ENCODE measurements at regions not wholly inside any gene's neighbourhood (a gene's known extent, or its start where the extent isn't known, plus 50 kb on each side); places are given as distances from the start of the nearest gene placed in this dataset.

GRCh38 chr2:58578276-58578675, 337.2 kb upstream of the FANCL start:
- Histone ChIP-seq H3K4me3 (ENCODE audit: low read length) (no peak overlapping the region), H3K36me3 (ENCODE audit: control insufficient read depth, insufficient read depth, low read length) (no peaks in the 10 kb centered on the region), H3K27ac (ENCODE audit: low read depth, low read length) (no peak overlapping the region), H3K27me3 (ENCODE audit: control insufficient read depth, insufficient read depth, low read length) (no peaks in the 10 kb centered on the region), H3K4me1 (ENCODE audit: control insufficient read depth, insufficient read depth, low read length) (no peaks in the 10 kb centered on the region), H3K9ac (ENCODE audit: low read length) (no peak overlapping the region)

- H3K4me3 ChIP-seq (ENCODE audit: low read length): no peak overlapping the region
- H3K27ac ChIP-seq (ENCODE audit: low read depth, low read length): no peak overlapping the region
- no peaks in the 10 kb centered on the region for H3K4me1 ChIP-seq (ENCODE audit: control insufficient read depth, insufficient read depth, low read length)
- no peaks in the 10 kb centered on the region for H3K36me3 ChIP-seq (ENCODE audit: control insufficient read depth, insufficient read depth, low read length)
- H3K27me3 ChIP-seq (ENCODE audit: control insufficient read depth, insufficient read depth, low read length): no peaks in the 10 kb centered on the region
- H3K9ac ChIP-seq (ENCODE audit: low read length): no peak overlapping the region
Observed at GRCh38 chr2:58574873-58575272, 333.7 kb upstream of the FANCL start.

- Histone ChIP-seq H3K9ac (ENCODE audit: low read length) (no peak overlapping the region), H3K36me3 (ENCODE audit: control insufficient read depth, insufficient read depth, low read length) (no peaks in the 10 kb centered on the region), H3K27me3 (ENCODE audit: control insufficient read depth, insufficient read depth, low read length) (no peaks in the 10 kb centered on the region), H3K27ac (ENCODE audit: low read depth, low read length) (no peak overlapping the region), H3K4me1 (ENCODE audit: control insufficient read depth, insufficient read depth, low read length) (no peaks in the 10 kb centered on the region), H3K4me3 (ENCODE audit: low read length) (no peak overlapping the region)
Observed at GRCh38 chr2:58572731-58573130, 331.6 kb upstream of the FANCL start.

- no peak overlapping the region for H3K27ac ChIP-seq (ENCODE audit: low read depth, low read length)
- no peaks in the 10 kb centered on the region for H3K27me3 ChIP-seq (ENCODE audit: control insufficient read depth, insufficient read depth, low read length)
- H3K4me1 ChIP-seq (ENCODE audit: control insufficient read depth, insufficient read depth, low read length): no peaks in the 10 kb centered on the region
- no peak overlapping the region for H3K9ac ChIP-seq (ENCODE audit: low read length)
- H3K4me3 ChIP-seq (ENCODE audit: low read length): no peak overlapping the region
- no peaks in the 10 kb centered on the region for H3K36me3 ChIP-seq (ENCODE audit: control insufficient read depth, insufficient read depth, low read length)
Observed at GRCh38 chr2:58571181-58571852, 330.2 kb upstream of the FANCL start.

GRCh38 chr2:58569475-58570185, 328.5 kb upstream of the FANCL start:
- no peak overlapping the region for H3K4me3 ChIP-seq (ENCODE audit: low read length)
- no peaks in the 10 kb centered on the region for H3K27me3 ChIP-seq (ENCODE audit: control insufficient read depth, insufficient read depth, low read length)
- H3K4me1 ChIP-seq (ENCODE audit: control insufficient read depth, insufficient read depth, low read length): no peaks in the 10 kb centered on the region
- no peak overlapping the region for H3K9ac ChIP-seq (ENCODE audit: low read length)
- H3K27ac ChIP-seq (ENCODE audit: low read depth, low read length): no peak overlapping the region
- no peaks in the 10 kb centered on the region for H3K36me3 ChIP-seq (ENCODE audit: control insufficient read depth, insufficient read depth, low read length)

DNA sequence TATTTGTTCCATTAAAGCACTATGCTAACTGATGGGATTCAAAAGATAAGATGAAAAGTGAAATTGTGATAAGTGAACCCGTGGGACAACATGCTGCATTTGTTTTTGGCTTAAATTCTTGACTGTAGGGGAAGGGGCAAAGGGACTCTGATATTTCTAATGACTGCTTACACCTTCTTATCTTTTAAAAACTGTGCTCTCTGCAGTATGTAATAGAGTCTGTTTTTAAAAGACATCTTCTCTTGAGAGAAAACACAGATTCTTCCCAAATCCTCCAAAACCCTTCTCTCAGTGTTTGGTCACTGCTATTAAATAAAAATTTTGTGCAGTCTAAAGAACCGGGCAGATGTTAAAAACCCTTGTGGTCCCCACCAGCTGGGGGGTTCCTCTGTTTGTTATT, 327.8 kb upstream of the FANCL start:
- no peaks in the 10 kb centered on the region for H3K4me1 ChIP-seq (ENCODE audit: control insufficient read depth, insufficient read depth, low read length)
- no peak overlapping the region for H3K27ac ChIP-seq (ENCODE audit: low read depth, low read length)
- no peak overlapping the region for H3K4me3 ChIP-seq (ENCODE audit: low read length)
- no peaks in the 10 kb centered on the region for H3K27me3 ChIP-seq (ENCODE audit: control insufficient read depth, insufficient read depth, low read length)
- H3K9ac ChIP-seq (ENCODE audit: low read length): no peak overlapping the region
- no peaks in the 10 kb centered on the region for H3K36me3 ChIP-seq (ENCODE audit: control insufficient read depth, insufficient read depth, low read length)

DNA sequence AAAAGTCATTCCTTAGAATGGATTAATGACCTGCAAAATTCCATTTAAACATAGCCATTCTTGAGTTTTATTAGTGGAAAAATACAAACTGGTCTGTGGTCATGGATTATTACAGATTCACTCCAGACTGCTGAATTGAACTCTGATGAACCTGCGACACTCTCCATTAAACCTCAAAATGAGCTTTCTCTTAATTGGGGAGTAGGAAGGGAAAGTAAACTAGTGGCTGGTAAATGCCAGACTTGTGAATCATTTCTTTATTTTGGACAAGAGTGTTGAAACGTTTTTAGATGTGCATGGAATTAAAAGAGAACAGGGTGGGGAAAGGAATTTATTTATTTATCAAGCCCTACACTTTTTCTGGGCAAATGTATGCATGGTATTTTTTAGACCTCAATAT, 321.2 kb upstream of the FANCL start:
- no peak overlapping the region for H3K9ac ChIP-seq (ENCODE audit: low read length)
- H3K27me3 ChIP-seq (ENCODE audit: control insufficient read depth, insufficient read depth, low read length): no peaks in the 10 kb centered on the region
- H3K36me3 ChIP-seq (ENCODE audit: control insufficient read depth, insufficient read depth, low read length): no peaks in the 10 kb centered on the region
- no peak overlapping the region for H3K27ac ChIP-seq (ENCODE audit: low read depth, low read length)
- no peaks in the 10 kb centered on the region for H3K4me1 ChIP-seq (ENCODE audit: control insufficient read depth, insufficient read depth, low read length)
- no peak overlapping the region for H3K4me3 ChIP-seq (ENCODE audit: low read length)

- Histone ChIP-seq H3K9ac (ENCODE audit: low read length) (no peak overlapping the region), H3K4me3 (ENCODE audit: low read length) (no peak overlapping the region), H3K27ac (ENCODE audit: low read depth, low read length) (no peak overlapping the region), H3K27me3 (ENCODE audit: control insufficient read depth, insufficient read depth, low read length) (no peaks in the 10 kb centered on the region), H3K4me1 (ENCODE audit: control insufficient read depth, insufficient read depth, low read length) (no peaks in the 10 kb centered on the region), H3K36me3 (ENCODE audit: control insufficient read depth, insufficient read depth, low read length) (no peaks in the 10 kb centered on the region)
Observed at GRCh38 chr2:58560531-58560930, 319.4 kb upstream of the FANCL start.

DNA sequence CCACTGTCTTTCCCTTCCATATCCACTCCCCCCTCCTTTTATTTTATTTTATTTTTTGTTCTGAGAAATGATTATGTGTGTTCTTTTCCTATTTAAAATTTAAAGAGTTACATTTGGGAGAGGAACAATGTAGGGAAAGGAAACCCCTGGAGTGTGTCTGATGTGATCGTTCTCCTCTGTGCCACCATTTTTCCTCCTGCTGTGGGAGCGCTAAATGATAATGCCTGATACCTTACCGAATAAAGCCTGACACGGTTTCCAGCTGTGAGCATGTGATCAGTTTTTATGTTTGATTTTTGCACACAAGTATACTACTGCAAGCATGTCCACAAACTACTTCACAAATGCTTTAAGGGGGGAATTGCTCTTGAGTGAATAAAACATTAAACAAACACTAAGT, 317.8 kb upstream of the FANCL start:
- no peaks in the 10 kb centered on the region for H3K27me3 ChIP-seq (ENCODE audit: control insufficient read depth, insufficient read depth, low read length)
- no peak overlapping the region for H3K9ac ChIP-seq (ENCODE audit: low read length)
- H3K4me3 ChIP-seq (ENCODE audit: low read length): no peak overlapping the region
- H3K27ac ChIP-seq (ENCODE audit: low read depth, low read length): no peak overlapping the region
- H3K36me3 ChIP-seq (ENCODE audit: control insufficient read depth, insufficient read depth, low read length): no peaks in the 10 kb centered on the region
- H3K4me1 ChIP-seq (ENCODE audit: control insufficient read depth, insufficient read depth, low read length): no peaks in the 10 kb centered on the region

- Histone ChIP-seq H3K4me3 (ENCODE audit: low read length) (no peak overlapping the region), H3K27me3 (ENCODE audit: control insufficient read depth, insufficient read depth, low read length) (no peaks in the 10 kb centered on the region), H3K36me3 (ENCODE audit: control insufficient read depth, insufficient read depth, low read length) (no peaks in the 10 kb centered on the region), H3K9ac (ENCODE audit: low read length) (no peak overlapping the region), H3K4me1 (ENCODE audit: control insufficient read depth, insufficient read depth, low read length) (no peaks in the 10 kb centered on the region), H3K27ac (ENCODE audit: low read depth, low read length) (no peak overlapping the region)
Observed at GRCh38 chr2:58557176-58557575, 316.1 kb upstream of the FANCL start.

- no peak overlapping the region for H3K27ac ChIP-seq (ENCODE audit: low read depth, low read length)
- H3K4me1 ChIP-seq (ENCODE audit: control insufficient read depth, insufficient read depth, low read length): no peaks in the 10 kb centered on the region
- H3K9ac ChIP-seq (ENCODE audit: low read length): no peak overlapping the region
- no peak overlapping the region for H3K4me3 ChIP-seq (ENCODE audit: low read length)
- no peaks in the 10 kb centered on the region for H3K36me3 ChIP-seq (ENCODE audit: control insufficient read depth, insufficient read depth, low read length)
- no peaks in the 10 kb centered on the region for H3K27me3 ChIP-seq (ENCODE audit: control insufficient read depth, insufficient read depth, low read length)
Observed at GRCh38 chr2:58553937-58554336, 312.8 kb upstream of the FANCL start.

DNA sequence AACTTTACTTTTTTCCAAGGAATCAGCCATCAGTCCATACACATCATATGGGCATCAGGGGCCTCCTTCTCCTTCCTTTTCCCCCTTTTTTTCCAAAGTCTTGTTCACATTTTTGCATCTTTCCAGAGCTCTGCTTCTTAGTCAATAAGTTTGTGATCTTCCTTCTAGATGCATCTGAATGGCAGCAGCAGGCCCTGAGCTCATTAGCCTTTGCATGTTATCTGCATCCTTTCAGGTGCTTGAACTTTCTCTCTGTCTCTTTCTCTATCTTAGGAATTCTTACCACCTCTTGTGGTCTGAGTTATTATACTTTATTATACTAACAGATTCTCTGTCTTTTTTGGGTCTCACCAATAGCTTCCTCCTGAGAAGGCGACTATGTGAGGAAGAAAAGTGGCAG, 312.4 kb upstream of the FANCL start:
- Histone ChIP-seq H3K36me3 (ENCODE audit: control insufficient read depth, insufficient read depth, low read length) (no peaks in the 10 kb centered on the region), H3K4me3 (ENCODE audit: low read length) (no peak overlapping the region), H3K27me3 (ENCODE audit: control insufficient read depth, insufficient read depth, low read length) (no peaks in the 10 kb centered on the region), H3K9ac (ENCODE audit: low read length) (no peak overlapping the region), H3K27ac (ENCODE audit: low read depth, low read length) (no peak overlapping the region), H3K4me1 (ENCODE audit: control insufficient read depth, insufficient read depth, low read length) (no peaks in the 10 kb centered on the region)

All from rectal smooth muscle tissue (tissue), 1 donor.